GM12878 (cell line): ENCODE measurements at regions not wholly inside any gene's neighbourhood (a gene's known extent, or its start where the extent isn't known, plus 50 kb on each side); places are given as distances from the start of the nearest gene placed in this dataset.

ENCODE experiments used
- ATAC-seq: fragments of 200-7000 bp; cut with Tn5 transposase; 3 replicates; pipeline ENCODE4 v1.9.1; 2020; ENCODE audit warnings: mild to moderate bottlenecking, moderate library complexity
- BruUV-seq: library from RNA; stranded (reverse); fragments of 400-500 nt; replicated peaks from 2 replicates; lab custom pipeline; 2021; lab: Mats Ljungman, UMichigan
- CTCF ChIA-PET: fragments of 300-600 bp; sonication (Branson Sonifier 250); formaldehyde crosslinking; extraction: SDS; loops from one replicate; lab custom pipeline; 2021; ENCODE audit warnings: inconsistent platforms; lab: Yijun Ruan, JAX
- POLR2A ChIA-PET: fragments of 350-600 bp; formaldehyde crosslinking; extraction: SDS; loops from one replicate; lab custom pipeline; 2021; ENCODE audit warnings: inconsistent platforms; lab: Charles Lee
- RAD21 ChIA-PET: fragments of 300-600 bp; sonication (Branson Sonifier 250); formaldehyde crosslinking; loops from one replicate; lab custom pipeline; 2023; ENCODE audit warnings: antibody characterized with exemption; ENCODE audit not compliant: unreplicated experiment; lab: Charles Lee
- SMC1A ChIA-PET: fragments of 300-600 bp; sonication (Branson Sonifier 250); formaldehyde crosslinking; loops from one replicate; lab custom pipeline; 2023; ENCODE audit not compliant: unreplicated experiment, uncharacterized antibody; lab: Charles Lee
- DNase-seq: peaks from one replicate; pipeline ENCODE4 v3.0.0-alpha.2; 2011; ENCODE audit warnings: low read depth, low spot score
- FAIRE-seq: peaks from 3 replicates; lab custom pipeline; 2011; peaks lifted over from hg19 to GRCh38; lab: Jason Lieb, UNC
- H2AFZ ChIP-seq: 2 replicates; pipeline ENCODE4 v1.6.0; 2011; ENCODE audit warnings: low read depth, low read length, control low read depth; ENCODE audit not compliant: control insufficient read depth
- H3K27ac ChIP-seq: 2 replicates; pipeline ENCODE4 v1.5.1; 2011; ENCODE audit warnings: control low read depth; ENCODE audit not compliant: control insufficient read depth, insufficient read depth
- H3K27me3 ChIP-seq, 2 experiments: replicated peaks in 1 of 2; 2 replicates each; pipeline versions ENCODE4 v1.6.0 to v1.6.1; 2011; ENCODE audit warnings: low read length in 1 of 2; ENCODE audit not compliant: control insufficient read depth in 2 of 2, insufficient read depth in 2 of 2
- H3K36me3 ChIP-seq, 2 experiments: 2 replicates each; pipeline ENCODE4 v1.5.1; 2011; ENCODE audit warnings: low read length in 1 of 2; ENCODE audit not compliant: control insufficient read depth in 2 of 2, insufficient read depth in 2 of 2
- H3K4me1 ChIP-seq: 2 replicates; pipeline ENCODE4 v1.6.1; 2011; ENCODE audit warnings: mild to moderate bottlenecking, low read length, moderate library complexity, mixed read lengths; ENCODE audit not compliant: control insufficient read depth, insufficient read depth
- H3K4me2 ChIP-seq: 2 replicates; pipeline ENCODE4 v1.6.0; 2011; ENCODE audit warnings: control low read depth; ENCODE audit not compliant: control insufficient read depth, insufficient read depth
- H3K4me3 ChIP-seq: fragments of 200-600 bp; sonication (generic); 2 replicates; pipeline ENCODE4 v1.5.1; 2016
- H3K79me2 ChIP-seq: 2 replicates; pipeline ENCODE4 v1.6.0; 2011; ENCODE audit warnings: low read length; ENCODE audit not compliant: control insufficient read depth, insufficient read depth
- H3K9ac ChIP-seq: 2 replicates; pipeline ENCODE4 v1.8.0; 2011; ENCODE audit warnings: low read length, control low read depth, mixed read lengths; ENCODE audit not compliant: control insufficient read depth, insufficient read depth
- H3K9me3 ChIP-seq: replicated peaks from 3 replicates; pipeline ENCODE4 v1.5.1; 2011; ENCODE audit warnings: mild to moderate bottlenecking, low read length; ENCODE audit not compliant: control insufficient read depth, insufficient read depth
- H4K20me1 ChIP-seq: 2 replicates; pipeline ENCODE4 v1.6.0; 2011; ENCODE audit not compliant: control insufficient read depth, insufficient read depth
- BRCA1 ChIP-seq: IDR thresholded peaks from 2 replicates; pipeline ENCODE4 v1.6.1; 2011; ENCODE audit warnings: low read depth, low read length, improper control_type of control experiment
- CBFB ChIP-seq: IDR thresholded peaks from 2 replicates; pipeline ENCODE4 v1.6.1; 2016; ENCODE audit warnings: antibody characterized with exemption, low read depth
- CBX3 ChIP-seq: fragments of 200-600 bp; sonication (generic); IDR thresholded peaks from 2 replicates; pipeline ENCODE4 v1.6.1; 2016; ENCODE audit warnings: low read depth, borderline replicate concordance
- EED ChIP-seq: sonication (generic); IDR thresholded peaks from 2 replicates; pipeline ENCODE4 v1.6.1; 2016; ENCODE audit warnings: antibody characterized with exemption, low read depth
- EGR1 ChIP-seq, 2 experiments: IDR thresholded peaks; 1 replicate in 1 of 2; 2 replicates in 1 of 2; pipeline ENCODE4 v1.6.1; 2011 to 2012; ENCODE audit warnings: low read depth in 2 of 2, low read length in 2 of 2, borderline replicate concordance in 1 of 2, mild to moderate bottlenecking in 1 of 2, moderate library complexity in 1 of 2
- GABPA ChIP-seq: IDR thresholded peaks from 2 replicates; pipeline ENCODE4 v1.6.1; 2014; ENCODE audit warnings: antibody characterized with exemption, low read depth, mild to moderate bottlenecking, inconsistent platforms
- IKZF1 ChIP-seq: fragments of 450-650 bp; conservative IDR thresholded peaks from 2 replicates; pipeline ENCODE4 v1.6.1; 2017; ENCODE audit warnings: antibody characterized with exemption, mild to moderate bottlenecking
- KDM1A ChIP-seq: fragments of 200-600 bp; sonication (generic); IDR thresholded peaks from 2 replicates; pipeline ENCODE4 v1.6.1; 2016; ENCODE audit warnings: borderline replicate concordance
- KLF5 ChIP-seq: fragments of 450-650 bp; IDR thresholded peaks from 2 replicates; pipeline ENCODE4 v1.6.1; 2014; ENCODE audit warnings: mild to moderate bottlenecking; ENCODE audit not compliant: partially characterized antibody
- NR2C1 ChIP-seq: fragments of 450-650 bp; IDR thresholded peaks from 2 replicates; pipeline ENCODE4 v1.6.1; 2017; ENCODE audit warnings: antibody characterized with exemption, mild to moderate bottlenecking, moderate library complexity
- NR2C2 ChIP-seq: IDR thresholded peaks from 2 replicates; pipeline ENCODE4 v1.6.1; 2011; ENCODE audit warnings: borderline replicate concordance, low read depth; ENCODE audit not compliant: control insufficient read depth, insufficient read length
- RBBP5 ChIP-seq: fragments of 200-600 bp; sonication (generic); conservative IDR thresholded peaks from 2 replicates; pipeline ENCODE4 v1.6.1; 2016
- SMAD5 ChIP-seq: IDR thresholded peaks from 2 replicates; pipeline ENCODE4 v1.6.1; 2016; ENCODE audit warnings: antibody characterized with exemption, low read depth
- SMC3 ChIP-seq: IDR thresholded peaks from 2 replicates; pipeline ENCODE4 v1.6.1; 2011; ENCODE audit warnings: low read length, improper control_type of control experiment, borderline replicate concordance
- TARDBP ChIP-seq: IDR thresholded peaks from 2 replicates; pipeline ENCODE4 v1.6.1; 2016; ENCODE audit warnings: borderline replicate concordance
- TCF7 ChIP-seq: IDR thresholded peaks from 2 replicates; pipeline ENCODE4 v1.6.1; 2014; ENCODE audit warnings: antibody characterized with exemption, borderline replicate concordance
- USF2 ChIP-seq: IDR thresholded peaks from 2 replicates; pipeline ENCODE4 v1.6.1; 2011; ENCODE audit warnings: low read depth, low read length, improper control_type of control experiment, borderline replicate concordance
- WRNIP1 ChIP-seq: IDR thresholded peaks from 2 replicates; pipeline ENCODE4 v1.6.1; 2011; ENCODE audit warnings: low read depth, low read length, improper control_type of control experiment, borderline replicate concordance
- ZBTB4 ChIP-seq: fragments of 450-650 bp; formaldehyde crosslinking; IDR thresholded peaks from 2 replicates; pipeline ENCODE4 v1.4.0; 2022; ENCODE audit warnings: mild to moderate bottlenecking, moderate library complexity
- ZSCAN29 ChIP-seq: fragments of 450-650 bp; IDR thresholded peaks from 2 replicates; pipeline ENCODE4 v1.6.1; 2017; ENCODE audit warnings: mild to moderate bottlenecking, moderate library complexity
- WGBS: methylation state at CpG from one replicate; pipeline ENCODE4 v1.1.6; 2016; ENCODE audit warnings: low lambda C conversion rate; ENCODE audit not compliant: insufficient replicate concordance, insufficient coverage; ENCODE audit errors: missing lambda C conversion rate; 5-methylcytosine and 5-hydroxymethylcytosine counted together
- in situ Hi-C: fragments of 300-500 bp; cut with MboI; formaldehyde crosslinking; loops from 9 replicates; pipeline ENCODE4 v1.14.3; 2018; ENCODE audit warnings: mixed read lengths
- intact Hi-C: fragments of 100-400 bp; cut with micrococcal nuclease; formaldehyde crosslinking; loops from one replicate; pipeline ENCODE4 v1.14.2; 2022; ENCODE audit not compliant: unreplicated experiment
- TF ChIP-seq, protein P1 (sequence below), 3 experiments: IDR thresholded peaks in 2 of 3; conservative IDR thresholded peaks in 1 of 3; 2 replicates each; pipeline ENCODE4 v1.5.1; 2011; ENCODE audit warnings: low read depth in 3 of 3, low read length in 3 of 3, mild to moderate bottlenecking in 3 of 3, control low read depth in 2 of 3, moderate library complexity in 2 of 3, inconsistent platforms in 1 of 3, mixed read lengths in 1 of 3; ENCODE audit not compliant: control insufficient read depth in 2 of 3, insufficient read depth in 1 of 3; ENCODE audit errors: extremely low read depth in 1 of 3

DNA sequence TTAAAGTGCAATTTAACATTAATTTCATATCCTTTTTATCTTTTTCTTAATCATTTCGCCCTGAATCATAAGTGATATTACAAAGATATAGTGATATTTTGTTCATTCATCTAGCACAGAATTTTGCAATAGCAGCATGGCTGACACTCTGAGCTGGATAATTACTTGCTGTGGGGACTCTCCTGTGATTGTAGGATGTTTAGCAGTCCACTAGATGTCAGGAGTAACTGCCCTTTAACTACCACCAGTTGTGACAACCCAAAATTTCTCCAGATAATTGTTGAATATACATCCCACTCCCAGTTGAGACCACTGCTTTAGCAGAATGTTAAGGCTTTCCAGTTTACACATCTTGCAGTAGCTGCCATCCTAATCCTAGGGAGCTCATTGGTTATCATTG lies 196.8 kb upstream of the MBNL1 start:
- Histone ChIP-seq H3K27ac (no peak overlapping the region), H3K9me3 (peaks cover 1% of the 10 kb centered on the region; the same call in 2 of the 3 replicates), H3K4me3 (no peak overlapping the region), H3K36me3 (no peaks in the 10 kb centered on the region), H2AFZ (no peak overlapping the region), H3K27me3 (no peaks in the 10 kb centered on the region), H3K4me2 (no peak overlapping the region), H4K20me1 (no peaks in the 10 kb centered on the region), H3K4me1 (no peaks in the 10 kb centered on the region), H3K9ac (no peak overlapping the region), H3K79me2 (no peaks in the 10 kb centered on the region)
- RAD21 ChIA-PET: interaction anchor here (0.6 to 4.6 kb wide), 21 partner anchors 17 to 504 kb away, joined by 3 to 86 read pairs (median 4); no protein-coding TSS in a partner anchor
- FAIRE-seq (peak; percentile 13), DNase-seq (no peak), ATAC-seq (peak; percentile 96)
- in situ Hi-C loops: loop anchor here (5.0 kb wide), 1 partner anchor 370 kb away; no protein-coding TSS in a partner anchor
- POLR2A ChIA-PET: interaction anchor here (0.6 kb wide), 1 partner anchor 400 kb away, joined by 3 read pairs; no protein-coding TSS in a partner anchor
- WGBS: 0% methylated on average over 1 of the region's 1 CpG
- SMC1A ChIA-PET: interaction anchor here (0.7 to 4.2 kb wide), 33 partner anchors 10 to 524 kb away, joined by 3 to 70 read pairs (median 4); no protein-coding TSS in a partner anchor
- intact Hi-C loops: loop anchor here (1.0 to 10.0 kb wide), 6 partner anchors 111 to 500 kb away; no protein-coding TSS in a partner anchor
- BruUV-seq: no TSS peak
- CTCF ChIA-PET: interaction anchor here (0.6 to 4.8 kb wide), 45 partner anchors 10 to 694 kb away, joined by 3 to 68 read pairs (median 5); no protein-coding TSS in a partner anchor
- TF ChIP-seq RBBP5: no peak
- TF ChIP-seq KDM1A: no peak
- no peak for TF ChIP-seq USF2
- no peak for TF ChIP-seq NR2C2
- peak; percentile 67 for TF ChIP-seq SMC3
- TF ChIP-seq BRCA1: no peak
- TF ChIP-seq IKZF1: no peak
- TF ChIP-seq ZBTB4 (CRISPR knock-in tag): no peak
- no peak for TF ChIP-seq CBFB
- no peak for TF ChIP-seq WRNIP1
- no peak for TF ChIP-seq GABPA
- no peak for TF ChIP-seq TCF7
- TF ChIP-seq ZSCAN29: no peak
- no peak for TF ChIP-seq TARDBP
- no peak for TF ChIP-seq SMAD5
- no peak for TF ChIP-seq EGR1 (IDR thresholded peaks at IDR 0.05; ENCODE audit: borderline replicate concordance in 1 of 2, low read depth in 2 of 2, low read length in 2 of 2)
- no peak for TF ChIP-seq KLF5
- TF ChIP-seq CBX3: no peak
- no peak for TF ChIP-seq NR2C1
- no peak for TF ChIP-seq EED
- TF ChIP-seq, protein P1, sequence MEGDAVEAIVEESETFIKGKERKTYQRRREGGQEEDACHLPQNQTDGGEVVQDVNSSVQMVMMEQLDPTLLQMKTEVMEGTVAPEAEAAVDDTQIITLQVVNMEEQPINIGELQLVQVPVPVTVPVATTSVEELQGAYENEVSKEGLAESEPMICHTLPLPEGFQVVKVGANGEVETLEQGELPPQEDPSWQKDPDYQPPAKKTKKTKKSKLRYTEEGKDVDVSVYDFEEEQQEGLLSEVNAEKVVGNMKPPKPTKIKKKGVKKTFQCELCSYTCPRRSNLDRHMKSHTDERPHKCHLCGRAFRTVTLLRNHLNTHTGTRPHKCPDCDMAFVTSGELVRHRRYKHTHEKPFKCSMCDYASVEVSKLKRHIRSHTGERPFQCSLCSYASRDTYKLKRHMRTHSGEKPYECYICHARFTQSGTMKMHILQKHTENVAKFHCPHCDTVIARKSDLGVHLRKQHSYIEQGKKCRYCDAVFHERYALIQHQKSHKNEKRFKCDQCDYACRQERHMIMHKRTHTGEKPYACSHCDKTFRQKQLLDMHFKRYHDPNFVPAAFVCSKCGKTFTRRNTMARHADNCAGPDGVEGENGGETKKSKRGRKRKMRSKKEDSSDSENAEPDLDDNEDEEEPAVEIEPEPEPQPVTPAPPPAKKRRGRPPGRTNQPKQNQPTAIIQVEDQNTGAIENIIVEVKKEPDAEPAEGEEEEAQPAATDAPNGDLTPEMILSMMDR (IDR thresholded peaks at IDR 0.05 in 2 of 3, conservative IDR thresholded peaks at IDR 0.05 in 1 of 3; ENCODE audit: control insufficient read depth in 2 of 3, extremely low read depth in 1 of 3, insufficient read depth in 1 of 3, low read depth in 3 of 3, low read length in 3 of 3): peak; percentile 47 to 64 (median 60)
